ENCODE measurements at regions not wholly inside any gene's neighbourhood (a gene's known extent, or its start where the extent isn't known, plus 50 kb on each side); places are given as distances from the start of the nearest gene placed in this dataset.
A peak's percentile ranks its signal among the peaks of the same experiment; 100 is the strongest.

DNA sequence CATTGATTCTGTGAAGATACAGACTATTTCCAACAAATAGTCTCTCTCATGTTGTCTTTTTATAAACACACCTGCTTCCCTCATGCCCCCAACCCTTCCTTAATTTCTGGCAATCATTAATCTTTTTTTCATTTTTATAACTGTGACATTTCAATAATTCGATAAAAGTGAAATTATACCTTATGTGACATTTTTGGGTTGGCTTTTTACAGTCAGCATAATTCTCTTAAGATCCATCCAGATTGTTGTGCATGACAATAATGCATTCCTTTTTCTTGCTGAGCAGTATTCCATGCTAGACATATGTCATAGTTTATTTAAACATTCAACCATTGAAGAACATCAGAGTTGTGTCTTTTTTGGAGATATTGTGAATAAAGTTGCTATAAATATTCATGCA is 541.8 kb upstream of the VRK2 start:
- Histone ChIP-seq H3K9me2 (replicated peaks; ENCODE audit: low read length) (no peaks in the 10 kb centered on the region), H3K27me3 (ENCODE audit: low read length) (peaks cover 68% of the 10 kb centered on the region), H4K20me1 (ENCODE audit: low read length) (no peaks in the 10 kb centered on the region), H3K4me3 (ENCODE audit: low read length) (no peak overlapping the region), H3K4me2 (ENCODE audit: low read length) (no peak overlapping the region), H3K9me3 (ENCODE audit: low read length) (no peaks in the 10 kb centered on the region), H2AFZ (ENCODE audit: low read length) (no peak overlapping the region), H3K4me1 (ENCODE audit: insufficient read depth, low read length) (no peaks in the 10 kb centered on the region), H3K79me2 (ENCODE audit: low read length) (no peaks in the 10 kb centered on the region), H3K36me3 (ENCODE audit: low read depth, low read length) (no peaks in the 10 kb centered on the region), H3F3A (ENCODE audit: low read length, unreplicated experiment) (no peaks in the 10 kb centered on the region), H3K27ac (ENCODE audit: low read length) (no peak overlapping the region), H3K9ac (ENCODE audit: low read length) (no peak overlapping the region)
- ATAC-seq, result no peak
- intact Hi-C loops (cut with micrococcal nuclease), result no loop called here
- ChIA-PET POLR2A (ENCODE audit: unreplicated experiment) (no interaction called here), CTCF (no interaction called here)
- no peak for DNase-seq
- TF ChIP-seq EZH2phosphoT487 (IDR thresholded peaks at IDR 0.05; ENCODE audit: borderline replicate concordance, low read length) (no peak), EZH2 (IDR thresholded peaks at IDR 0.05; ENCODE audit: low read length, unreplicated experiment) (no peak)
- TF ChIP-seq, protein P1, sequence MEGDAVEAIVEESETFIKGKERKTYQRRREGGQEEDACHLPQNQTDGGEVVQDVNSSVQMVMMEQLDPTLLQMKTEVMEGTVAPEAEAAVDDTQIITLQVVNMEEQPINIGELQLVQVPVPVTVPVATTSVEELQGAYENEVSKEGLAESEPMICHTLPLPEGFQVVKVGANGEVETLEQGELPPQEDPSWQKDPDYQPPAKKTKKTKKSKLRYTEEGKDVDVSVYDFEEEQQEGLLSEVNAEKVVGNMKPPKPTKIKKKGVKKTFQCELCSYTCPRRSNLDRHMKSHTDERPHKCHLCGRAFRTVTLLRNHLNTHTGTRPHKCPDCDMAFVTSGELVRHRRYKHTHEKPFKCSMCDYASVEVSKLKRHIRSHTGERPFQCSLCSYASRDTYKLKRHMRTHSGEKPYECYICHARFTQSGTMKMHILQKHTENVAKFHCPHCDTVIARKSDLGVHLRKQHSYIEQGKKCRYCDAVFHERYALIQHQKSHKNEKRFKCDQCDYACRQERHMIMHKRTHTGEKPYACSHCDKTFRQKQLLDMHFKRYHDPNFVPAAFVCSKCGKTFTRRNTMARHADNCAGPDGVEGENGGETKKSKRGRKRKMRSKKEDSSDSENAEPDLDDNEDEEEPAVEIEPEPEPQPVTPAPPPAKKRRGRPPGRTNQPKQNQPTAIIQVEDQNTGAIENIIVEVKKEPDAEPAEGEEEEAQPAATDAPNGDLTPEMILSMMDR (conservative IDR thresholded peaks at IDR 0.05; ENCODE audit: low read depth, low read length), result no peak
- BruUV-seq (replicated peaks), result no TSS peak

DNA sequence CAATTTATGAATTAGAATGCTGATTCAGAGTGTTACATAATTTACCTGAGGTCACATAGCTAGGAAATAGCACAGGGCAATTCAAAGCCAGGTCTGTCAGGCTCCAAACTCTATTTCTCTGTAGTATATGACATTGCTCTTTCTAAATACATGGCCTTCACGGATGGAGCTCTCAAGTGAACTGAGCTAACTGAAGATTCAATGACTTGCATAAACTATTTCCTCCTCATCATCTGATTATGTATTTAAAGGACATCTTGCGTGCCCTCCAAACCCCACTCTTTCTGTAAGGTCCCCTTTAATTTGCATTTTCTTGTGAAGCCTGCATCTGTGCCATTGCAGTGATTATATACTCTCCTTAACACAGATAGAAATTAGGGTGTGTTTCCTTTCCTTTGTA is 537.4 kb upstream of the VRK2 start:
- CTCF ChIA-PET, result no interaction called here
- Histone ChIP-seq H3K79me2 (ENCODE audit: low read length) (no peaks in the 10 kb centered on the region), H3F3A (ENCODE audit: low read length, unreplicated experiment) (no peaks in the 10 kb centered on the region), H3K9me3 (ENCODE audit: low read length) (no peaks in the 10 kb centered on the region), H3K4me3 (ENCODE audit: low read length) (no peak overlapping the region), H2AFZ (ENCODE audit: low read length) (no peak overlapping the region), H3K9me2 (replicated peaks; ENCODE audit: low read length) (no peaks in the 10 kb centered on the region), H3K4me1 (ENCODE audit: insufficient read depth, low read length) (no peaks in the 10 kb centered on the region), H4K20me1 (ENCODE audit: low read length) (no peaks in the 10 kb centered on the region), H3K4me2 (ENCODE audit: low read length) (no peak overlapping the region), H3K36me3 (ENCODE audit: low read depth, low read length) (no peaks in the 10 kb centered on the region), H3K27me3 (ENCODE audit: low read length) (peaks cover 72% of the 10 kb centered on the region), H3K27ac (ENCODE audit: low read length) (no peak overlapping the region), H3K9ac (ENCODE audit: low read length) (no peak overlapping the region)
- intact Hi-C loops (cut with micrococcal nuclease), result no loop called here
- TF ChIP-seq EZH2phosphoT487 (IDR thresholded peaks at IDR 0.05; ENCODE audit: borderline replicate concordance, low read length) (no peak), EZH2 (IDR thresholded peaks at IDR 0.05; ENCODE audit: low read length, unreplicated experiment) (no peak)
- TF ChIP-seq, protein P1 (conservative IDR thresholded peaks at IDR 0.05; ENCODE audit: low read depth, low read length), result no peak
- POLR2A ChIA-PET (ENCODE audit: unreplicated experiment), result no interaction called here
- DNase-seq (no peak), ATAC-seq (no peak)
- BruUV-seq (replicated peaks), result no TSS peak

DNA sequence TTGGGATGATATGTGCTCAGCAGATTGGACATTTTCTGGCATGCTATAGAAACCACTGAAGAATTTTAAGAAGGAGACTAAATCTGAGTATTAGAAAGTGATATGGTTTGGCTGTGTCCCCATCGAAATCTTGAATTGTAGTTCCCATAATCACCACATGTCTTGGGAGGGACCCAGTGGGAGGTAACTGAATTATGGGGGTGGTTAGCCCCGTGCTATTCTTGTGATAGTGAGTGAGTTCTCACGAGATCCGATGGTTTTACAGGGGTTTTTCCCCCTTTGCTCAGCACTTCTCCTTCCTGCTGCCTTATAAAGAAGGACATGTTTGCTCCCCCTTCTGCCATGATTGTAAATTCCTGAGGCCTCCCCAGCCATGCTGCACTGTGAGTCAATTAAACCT is 535.9 kb upstream of the VRK2 start:
- intact Hi-C loops (cut with micrococcal nuclease), result no loop called here

More for the DNA sequence above, 535.9 kb upstream of the VRK2 start:
- Histone ChIP-seq H3F3A (ENCODE audit: low read length, unreplicated experiment) (no peaks in the 10 kb centered on the region), H3K9ac (ENCODE audit: low read length) (no peak overlapping the region), H3K27me3 (ENCODE audit: low read length) (peaks cover 70% of the 10 kb centered on the region), H3K79me2 (ENCODE audit: low read length) (no peaks in the 10 kb centered on the region), H3K4me2 (ENCODE audit: low read length) (no peak overlapping the region), H3K27ac (ENCODE audit: low read length) (no peak overlapping the region), H2AFZ (ENCODE audit: low read length) (no peak overlapping the region), H4K20me1 (ENCODE audit: low read length) (no peaks in the 10 kb centered on the region), H3K4me3 (ENCODE audit: low read length) (no peak overlapping the region), H3K9me3 (ENCODE audit: low read length) (no peaks in the 10 kb centered on the region), H3K36me3 (ENCODE audit: low read depth, low read length) (no peaks in the 10 kb centered on the region), H3K9me2 (replicated peaks; ENCODE audit: low read length) (no peaks in the 10 kb centered on the region), H3K4me1 (ENCODE audit: insufficient read depth, low read length) (peaks cover 3% of the 10 kb centered on the region)
- ChIA-PET POLR2A (ENCODE audit: unreplicated experiment) (no interaction called here), CTCF (interaction anchor here (0.8 kb wide), 1 partner anchor 81 kb away, joined by 4 read pairs; no protein-coding TSS in a partner anchor)
- TF ChIP-seq EZH2phosphoT487 (IDR thresholded peaks at IDR 0.05; ENCODE audit: borderline replicate concordance, low read length), result no peak
- TF ChIP-seq, protein P1 (conservative IDR thresholded peaks at IDR 0.05; ENCODE audit: low read depth, low read length), result peak; percentile 33; the same call in 1 of the 2 replicates
- no TSS peak for BruUV-seq (replicated peaks)
- no peak for DNase-seq
- no peak for ATAC-seq
